Loucy (cell line): ENCODE measurements at regions not wholly inside any gene's neighbourhood (a gene's known extent, or its start where the extent isn't known, plus 50 kb on each side); places are given as distances from the start of the nearest gene placed in this dataset.
A peak's percentile ranks its signal among the peaks of the same experiment; 100 is the strongest.
"Not testable (repeated sequence)": the region's sequence is repeated elsewhere in the genome, so short reads cannot be mapped to it uniquely, and the experiment has no call there.

Experiments used
- H2AFZ ChIP-seq: fragments of 200-600 bp; sonication (generic); 2 replicates; pipeline ENCODE4 v1.6.0; 2016; ENCODE audit warnings: antibody characterized with exemption, mild to moderate bottlenecking, low read length, moderate library complexity
- H3F3A ChIP-seq: fragments of 200-600 bp; 2 replicates; pipeline ENCODE4 v1.6.0; 2016; ENCODE audit warnings: antibody characterized with exemption, low read depth, mild to moderate bottlenecking
- H3K27me3 ChIP-seq: fragments of 200-600 bp; sonication (generic); 2 replicates; pipeline ENCODE4 v1.6.1; 2014; ENCODE audit warnings: low read length, mild to moderate bottlenecking; ENCODE audit not compliant: insufficient read depth, poor library complexity, severe bottlenecking
- H3K36me3 ChIP-seq: fragments of 200-600 bp; sonication (generic); 2 replicates; pipeline ENCODE4 v1.6.1; 2016; ENCODE audit warnings: low read length; ENCODE audit not compliant: insufficient read depth
- H3K4me1 ChIP-seq: fragments of 200-600 bp; sonication (generic); 2 replicates; pipeline ENCODE4 v1.5.1; 2014; ENCODE audit warnings: low read length, mild to moderate bottlenecking; ENCODE audit not compliant: insufficient read depth, poor library complexity, severe bottlenecking
- H3K4me2 ChIP-seq: fragments of 200-600 bp; sonication (generic); 2 replicates; pipeline ENCODE4 v1.6.0; 2014; ENCODE audit warnings: antibody characterized with exemption, low read length, low read depth, mild to moderate bottlenecking; ENCODE audit not compliant: poor library complexity, severe bottlenecking
- H3K4me3 ChIP-seq: fragments of 200-600 bp; sonication (generic); 2 replicates; pipeline ENCODE4 v1.5.1; 2014; ENCODE audit warnings: low read length, mild to moderate bottlenecking, mixed read lengths; ENCODE audit not compliant: poor library complexity, severe bottlenecking
- H3K79me2 ChIP-seq: fragments of 200-600 bp; sonication (generic); 2 replicates; pipeline ENCODE4 v1.6.1; 2014; ENCODE audit warnings: low read length; ENCODE audit not compliant: insufficient read depth
- H3K9ac ChIP-seq: fragments of 200-600 bp; sonication (generic); 2 replicates; pipeline ENCODE4 v1.6.0; 2014; ENCODE audit warnings: mild to moderate bottlenecking, low read depth, low read length, moderate library complexity; ENCODE audit not compliant: poor library complexity, severe bottlenecking
- H3K9me2 ChIP-seq: fragments of 200-600 bp; sonication (generic); replicated peaks from 2 replicates; pipeline ENCODE4 v1.6.1; 2016; ENCODE audit warnings: low read depth, low read length, mixed read lengths
- H3K9me3 ChIP-seq: fragments of 200-600 bp; sonication (generic); 2 replicates; pipeline ENCODE4 v1.6.1; 2014; ENCODE audit warnings: mild to moderate bottlenecking, antibody characterized with exemption, low read length, low read depth; ENCODE audit not compliant: insufficient read depth
- H4K20me1 ChIP-seq: fragments of 200-600 bp; sonication (generic); 2 replicates; pipeline ENCODE4 v1.6.0; 2014; ENCODE audit warnings: antibody characterized with exemption, low read length, mild to moderate bottlenecking; ENCODE audit not compliant: insufficient read depth, poor library complexity, severe bottlenecking
- CTCF ChIP-seq: fragments of 200-600 bp; sonication (generic); conservative IDR thresholded peaks from 2 replicates; pipeline ENCODE4 v1.5.1; 2014; ENCODE audit warnings: mild to moderate bottlenecking, antibody characterized with exemption, low read length
- EZH2phosphoT487 ChIP-seq: fragments of 200-600 bp; IDR thresholded peaks from 2 replicates; pipeline ENCODE4 v1.6.1; 2018; ENCODE audit warnings: antibody characterized with exemption, mild to moderate bottlenecking, moderate library complexity, borderline replicate concordance

GRCh38 chr2:44087714-44088092 lies 81.0 kb upstream of the PPM1B start:
- H3K79me2 ChIP-seq, result no peaks in the 10 kb centered on the region
- no peaks in the 10 kb centered on the region for H3K9me3 ChIP-seq
- H3K4me3 ChIP-seq, result peak overlapping the region; percentile 70
- peak overlapping the region; percentile 71 for H3K4me2 ChIP-seq
- no peaks in the 10 kb centered on the region for H3K36me3 ChIP-seq
- H3F3A ChIP-seq, result no peaks in the 10 kb centered on the region
- no peaks in the 10 kb centered on the region for H4K20me1 ChIP-seq
- peak overlapping the region; percentile 67 for H3K9ac ChIP-seq
- H2AFZ ChIP-seq, result peak overlapping the region; percentile 83
- TF ChIP-seq CTCF (no peak), EZH2phosphoT487 (no peak)
- H3K9me2 ChIP-seq, result no peaks in the 10 kb centered on the region
- H3K27me3 ChIP-seq, result no peaks in the 10 kb centered on the region
- peaks cover 52% of the 10 kb centered on the region for H3K4me1 ChIP-seq

- Histone ChIP-seq H3K4me1 (peaks cover 55% of the 10 kb centered on the region), H3K4me2 (peak overlapping the region; percentile 79), H3K9ac (peak overlapping the region; percentile 77)
- H4K20me1 ChIP-seq, H3F3A ChIP-seq, H3K27me3 ChIP-seq, H3K36me3 ChIP-seq, H3K4me3 ChIP-seq, H3K9me3 ChIP-seq, H2AFZ ChIP-seq, H3K79me2 ChIP-seq, H3K9me2 ChIP-seq: not testable (repeated sequence)
These were observed 76.2 kb upstream of the PPM1B start for GRCh38 chr2:44092519-44092918.

GRCh38 chr2:44093970-44094369 lies 74.7 kb upstream of the PPM1B start:
- peaks cover 53% of the 10 kb centered on the region for H3K4me1 ChIP-seq
- no peaks in the 10 kb centered on the region for H3K9me2 ChIP-seq
- no peaks in the 10 kb centered on the region for H3K27me3 ChIP-seq
- H3K36me3 ChIP-seq, result no peaks in the 10 kb centered on the region
- H3K79me2 ChIP-seq, result no peaks in the 10 kb centered on the region
- no peak overlapping the region for H2AFZ ChIP-seq
- TF ChIP-seq CTCF, result no peak
- no peak for TF ChIP-seq EZH2phosphoT487
- no peaks in the 10 kb centered on the region for H3K9me3 ChIP-seq
- H4K20me1 ChIP-seq, result no peaks in the 10 kb centered on the region
- no peak overlapping the region for H3K4me2 ChIP-seq
- H3F3A ChIP-seq, result no peaks in the 10 kb centered on the region
- H3K9ac ChIP-seq, result no peak overlapping the region
- H3K4me3 ChIP-seq, result no peak overlapping the region

- Histone ChIP-seq H3F3A (peaks cover 4% of the 10 kb centered on the region; the same call in 1 of the 2 replicates), H4K20me1 (no peaks in the 10 kb centered on the region), H3K4me2 (peak overlapping the region; percentile 48)
These were observed 71.3 kb upstream of the PPM1B start for GRCh38 chr2:44097322-44097907.

More at GRCh38 chr2:44097322-44097907, 71.3 kb upstream of the PPM1B start:
- Histone ChIP-seq H3K79me2 (no peaks in the 10 kb centered on the region), H3K27me3 (no peaks in the 10 kb centered on the region), H3K36me3 (no peaks in the 10 kb centered on the region), H3K9me2 (no peaks in the 10 kb centered on the region), H3K9ac (peak overlapping the region; percentile 16), H3K4me3 (no peak overlapping the region), H2AFZ (no peak overlapping the region; the same call in 1 of the 2 replicates), H3K4me1 (peaks cover 46% of the 10 kb centered on the region), H3K9me3 (no peaks in the 10 kb centered on the region)
- no peak for TF ChIP-seq EZH2phosphoT487
- TF ChIP-seq CTCF, result no peak
